H9 (cell line): ENCODE measurements at regions not wholly inside any gene's neighbourhood (a gene's known extent, or its start where the extent isn't known, plus 50 kb on each side); places are given as distances from the start of the nearest gene placed in this dataset.

Source experiments
- DNase-seq: peaks from one replicate; pipeline ENCODE4 v3.0.0-alpha.2; 2017
- H2AFZ ChIP-seq: one replicate; pipeline ENCODE4 v1.6.1; 2013; ENCODE audit warnings: mild to moderate bottlenecking, low read length, control low read depth, moderate library complexity
- H2AK5ac ChIP-seq: 2 replicates; pipeline ENCODE4 v1.6.1; 2013; ENCODE audit warnings: low read length, control low read depth, mixed read lengths; ENCODE audit not compliant: insufficient read length
- H2BK120ac ChIP-seq: one replicate; pipeline ENCODE4 v1.6.1; 2013; ENCODE audit warnings: low read depth, mild to moderate bottlenecking, low read length, control low read depth, inconsistent platforms; ENCODE audit not compliant: poor library complexity, severe bottlenecking
- H2BK12ac ChIP-seq: 2 replicates; pipeline ENCODE4 v1.6.1; 2013; ENCODE audit warnings: low read length, control low read depth, mixed read lengths, low read depth; ENCODE audit not compliant: insufficient read length
- H2BK15ac ChIP-seq: 2 replicates; pipeline ENCODE4 v1.6.1; 2013; ENCODE audit warnings: low read depth, low read length, control low read depth
- H2BK20ac ChIP-seq: one replicate; pipeline ENCODE4 v1.6.1; 2013; ENCODE audit warnings: low read depth, mild to moderate bottlenecking, low read length, control low read depth, inconsistent platforms; ENCODE audit not compliant: poor library complexity, severe bottlenecking
- H2BK5ac ChIP-seq: 2 replicates; pipeline ENCODE4 v1.6.1; 2013; ENCODE audit warnings: low read length, control low read depth, mixed read lengths; ENCODE audit not compliant: insufficient read length
- H3K14ac ChIP-seq: 2 replicates; pipeline ENCODE4 v1.6.1; 2013; ENCODE audit warnings: low read length, control low read depth; ENCODE audit not compliant: insufficient read depth
- H3K18ac ChIP-seq: 2 replicates; pipeline ENCODE4 v1.6.1; 2013; ENCODE audit warnings: low read depth, mild to moderate bottlenecking, mixed read lengths, low read length, control low read depth; ENCODE audit not compliant: insufficient read length
- H3K23ac ChIP-seq: 2 replicates; pipeline ENCODE4 v1.6.1; 2013; ENCODE audit warnings: low read length, control low read depth, mixed read lengths, low read depth; ENCODE audit not compliant: insufficient read length
- H3K23me2 ChIP-seq: 2 replicates; pipeline ENCODE4 v1.6.1; 2013; ENCODE audit warnings: low read depth, mild to moderate bottlenecking, mixed read lengths, low read length, control low read depth; ENCODE audit not compliant: insufficient read length, poor library complexity, severe bottlenecking
- H3K27ac ChIP-seq: 2 replicates; pipeline ENCODE4 v1.5.1; 2013; ENCODE audit warnings: low read length, control low read depth, mixed read lengths, low read depth; ENCODE audit not compliant: insufficient read length
- H3K27me3 ChIP-seq: 2 replicates; pipeline ENCODE4 v1.6.1; 2013; ENCODE audit warnings: low read length, control low read depth, inconsistent platforms; ENCODE audit not compliant: insufficient read depth
- H3K4ac ChIP-seq: 2 replicates; pipeline ENCODE4 v1.6.1; 2013; ENCODE audit warnings: low read depth, mild to moderate bottlenecking, control low read depth, inconsistent platforms, low read length, moderate library complexity
- H3K4me1 ChIP-seq: 2 replicates; pipeline ENCODE4 v1.6.1; 2013; ENCODE audit warnings: low read length, control low read depth, inconsistent platforms; ENCODE audit not compliant: insufficient read depth
- H3K4me2 ChIP-seq: 2 replicates; pipeline ENCODE4 v1.6.1; 2013; ENCODE audit warnings: low read length, control low read depth, mixed read lengths; ENCODE audit not compliant: insufficient read length, insufficient read depth
- H3K56ac ChIP-seq: 2 replicates; pipeline ENCODE4 v1.6.1; 2013; ENCODE audit warnings: low read depth, mild to moderate bottlenecking, mixed read lengths, low read length, control low read depth; ENCODE audit not compliant: insufficient read length
- H3K79me1 ChIP-seq: 2 replicates; pipeline ENCODE4 v1.6.1; 2013; ENCODE audit warnings: low read depth, mild to moderate bottlenecking, moderate library complexity, low read length, control low read depth, inconsistent platforms; ENCODE audit not compliant: insufficient read depth, poor library complexity, severe bottlenecking
- H3K79me2 ChIP-seq: 2 replicates; pipeline ENCODE4 v1.6.1; 2013; ENCODE audit warnings: low read length, control low read depth, inconsistent platforms; ENCODE audit not compliant: insufficient read depth
- H3K9ac ChIP-seq: 2 replicates; pipeline ENCODE4 v1.6.1; 2013; ENCODE audit warnings: low read length, control low read depth, mixed read lengths; ENCODE audit not compliant: insufficient read length; ENCODE audit errors: extremely low read depth
- H3K9me3 ChIP-seq: one replicate; pipeline ENCODE4 v1.6.1; 2013; ENCODE audit warnings: low read depth, low read length, inconsistent platforms; ENCODE audit not compliant: control insufficient read depth
- H3T11ph ChIP-seq: one replicate; pipeline ENCODE4 v1.6.1; 2013; ENCODE audit warnings: mild to moderate bottlenecking, low read length, control low read depth, inconsistent platforms
- H4K20me1 ChIP-seq: one replicate; pipeline ENCODE4 v1.6.1; 2013; ENCODE audit not compliant: control insufficient read depth, insufficient read length, insufficient read depth
- H4K5ac ChIP-seq: 2 replicates; pipeline ENCODE4 v1.6.1; 2013; ENCODE audit warnings: low read depth, mild to moderate bottlenecking, mixed read lengths, low read length, control low read depth; ENCODE audit not compliant: insufficient read length
- H4K8ac ChIP-seq: replicated peaks from 2 replicates; pipeline ENCODE4 v1.6.1; 2013; ENCODE audit warnings: low read length, control low read depth, mixed read lengths, low read depth; ENCODE audit not compliant: insufficient read length
- H4K91ac ChIP-seq: 2 replicates; pipeline ENCODE4 v1.6.1; 2013; ENCODE audit warnings: low read depth, mild to moderate bottlenecking, moderate library complexity, mixed read lengths, low read length, control low read depth; ENCODE audit not compliant: insufficient read length
- H3K27ac Mint-ChIP-seq, 3 experiments: 2 replicates in 2 of 3; 3 replicates in 1 of 3; pipeline ENCODE4 v1.8.0; 2020 to 2021; ENCODE audit warnings: mixed read lengths in 3 of 3, mild to moderate bottlenecking in 1 of 3, moderate library complexity in 1 of 3
- H3K27me3 Mint-ChIP-seq: 2 replicates; pipeline ENCODE4 v1.8.0; 2021; ENCODE audit warnings: low read depth, mild to moderate bottlenecking, moderate library complexity, mixed read lengths
- H3K36me3 Mint-ChIP-seq, 3 experiments: 2 replicates in 2 of 3; 3 replicates in 1 of 3; pipeline ENCODE4 v1.8.0; 2020 to 2021; ENCODE audit warnings: low read depth in 3 of 3, mixed read lengths in 3 of 3; ENCODE audit not compliant: insufficient read depth in 1 of 3
- H3K4me1 Mint-ChIP-seq, 2 experiments: 2 replicates each; pipeline ENCODE4 v1.8.0; 2020; ENCODE audit warnings: mixed read lengths in 2 of 2
- H3K4me3 Mint-ChIP-seq, 2 experiments: 2 replicates in 1 of 2; 3 replicates in 1 of 2; pipeline ENCODE4 v1.8.0; 2020 to 2021; ENCODE audit warnings: mild to moderate bottlenecking in 2 of 2, mixed read lengths in 2 of 2, moderate library complexity in 1 of 2
- H3K9me3 Mint-ChIP-seq, 2 experiments: 2 replicates in 1 of 2; 3 replicates in 1 of 2; pipeline ENCODE4 v1.8.0; 2020; ENCODE audit warnings: mild to moderate bottlenecking in 2 of 2, mixed read lengths in 2 of 2, moderate library complexity in 1 of 2
- WGBS: extraction: QIAGEN DNeasy Blood & Tissue Kit; methylation state at CpG from one replicate; pipeline ENCODE4 v1.1.7; 2013; ENCODE audit warnings: missing lambda C conversion rate, low lambda C conversion rate, mixed read lengths; ENCODE audit not compliant: insufficient read length; ENCODE audit errors: extremely low coverage; 5-methylcytosine and 5-hydroxymethylcytosine counted together
- TF ChIP-seq, protein P1 (sequence below): fragments of 200-600 bp; sonication (generic); conservative IDR thresholded peaks from 3 replicates; pipeline ENCODE4 v1.8.0; 2021; ENCODE audit warnings: antibody characterized with exemption, mild to moderate bottlenecking

GRCh38 chr1:22196041-22196440, 53.1 kb upstream of the WNT4 start:
- DNase-seq: no peak
- H3K27me3 Mint-ChIP-seq: peaks cover 25% of the 10 kb centered on the region
- Histone ChIP-seq H3K4me2 (no peak overlapping the region), H4K5ac (no peak overlapping the region), H3K56ac (no peak overlapping the region), H3K79me1 (no peaks in the 10 kb centered on the region), H3K4ac (no peak overlapping the region), H3K18ac (no peak overlapping the region), H2AFZ (no peak overlapping the region), H3K4me1 (no peaks in the 10 kb centered on the region), H2BK120ac (no peak overlapping the region), H3K23me2 (no peaks in the 10 kb centered on the region), H4K91ac (no peak overlapping the region), H2AK5ac (no peak overlapping the region), H2BK12ac (no peak overlapping the region), H3T11ph (no peak overlapping the region), H3K27me3 (no peaks in the 10 kb centered on the region), H3K79me2 (no peaks in the 10 kb centered on the region), H3K9me3 (no peaks in the 10 kb centered on the region), H3K14ac (no peak overlapping the region), H3K9ac (no peak overlapping the region), H3K27ac (no peak overlapping the region), H3K23ac (no peak overlapping the region), H2BK20ac (no peak overlapping the region), H2BK5ac (no peak overlapping the region), H2BK15ac (no peak overlapping the region), H4K20me1 (no peaks in the 10 kb centered on the region), H4K8ac (no peak overlapping the region)
- H3K27ac Mint-ChIP-seq: no peak overlapping the region
- H3K9me3 Mint-ChIP-seq: no peaks in the 10 kb centered on the region
- H3K4me1 Mint-ChIP-seq: no peaks in the 10 kb centered on the region
- H3K4me3 Mint-ChIP-seq: no peak overlapping the region
- no CpG with 5 or more reads among the region's 3 CpGs for WGBS
- H3K36me3 Mint-ChIP-seq: no peaks in the 10 kb centered on the region
- TF ChIP-seq, protein P1, sequence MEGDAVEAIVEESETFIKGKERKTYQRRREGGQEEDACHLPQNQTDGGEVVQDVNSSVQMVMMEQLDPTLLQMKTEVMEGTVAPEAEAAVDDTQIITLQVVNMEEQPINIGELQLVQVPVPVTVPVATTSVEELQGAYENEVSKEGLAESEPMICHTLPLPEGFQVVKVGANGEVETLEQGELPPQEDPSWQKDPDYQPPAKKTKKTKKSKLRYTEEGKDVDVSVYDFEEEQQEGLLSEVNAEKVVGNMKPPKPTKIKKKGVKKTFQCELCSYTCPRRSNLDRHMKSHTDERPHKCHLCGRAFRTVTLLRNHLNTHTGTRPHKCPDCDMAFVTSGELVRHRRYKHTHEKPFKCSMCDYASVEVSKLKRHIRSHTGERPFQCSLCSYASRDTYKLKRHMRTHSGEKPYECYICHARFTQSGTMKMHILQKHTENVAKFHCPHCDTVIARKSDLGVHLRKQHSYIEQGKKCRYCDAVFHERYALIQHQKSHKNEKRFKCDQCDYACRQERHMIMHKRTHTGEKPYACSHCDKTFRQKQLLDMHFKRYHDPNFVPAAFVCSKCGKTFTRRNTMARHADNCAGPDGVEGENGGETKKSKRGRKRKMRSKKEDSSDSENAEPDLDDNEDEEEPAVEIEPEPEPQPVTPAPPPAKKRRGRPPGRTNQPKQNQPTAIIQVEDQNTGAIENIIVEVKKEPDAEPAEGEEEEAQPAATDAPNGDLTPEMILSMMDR: no peak
